CD4-positive, CD25-positive, alpha-beta regulatory T cell (primary cell): ENCODE measurements at regions not wholly inside any gene's neighbourhood (a gene's known extent, or its start where the extent isn't known, plus 50 kb on each side); places are given as distances from the start of the nearest gene placed in this dataset.

ENCODE experiments used
- ATAC-seq, 2 donors: fragments of 150-1000 bp; cut with Tn5 transposase; one replicate each; pipeline ENCODE4 v1.10.0; 2021; ENCODE audit warnings: low read depth in 2 of 2, moderate number of reproducible peaks in 2 of 2, moderate library complexity in 1 of 2
- DNase-seq, 3 donors: peaks; one replicate each; pipeline versions ENCODE4 v3.0.0 to v3.0.0-alpha.2; 2012 to 2022; ENCODE audit warnings: mixed read lengths in 1 of 3
- H3K27ac ChIP-seq: one replicate; pipeline ENCODE4 v1.7.0; 2013; ENCODE audit warnings: mild to moderate bottlenecking, low read length; ENCODE audit not compliant: insufficient read depth, poor library complexity, severe bottlenecking
- H3K27me3 ChIP-seq: one replicate; pipeline ENCODE4 v1.7.0; 2013; ENCODE audit warnings: low read length; ENCODE audit not compliant: control insufficient read depth, insufficient read depth
- H3K36me3 ChIP-seq: one replicate; pipeline ENCODE4 v1.7.0; 2013; ENCODE audit warnings: mild to moderate bottlenecking, low read length, moderate library complexity; ENCODE audit not compliant: control insufficient read depth, insufficient read depth
- H3K4me1 ChIP-seq: 2 replicates; pipeline ENCODE4 v1.7.0; 2013; ENCODE audit warnings: mild to moderate bottlenecking, low read length; ENCODE audit not compliant: insufficient read depth, control insufficient read depth, poor library complexity, severe bottlenecking
- H3K4me3 ChIP-seq: one replicate; pipeline ENCODE4 v1.7.0; 2013; ENCODE audit warnings: low read depth, mild to moderate bottlenecking, low read length, moderate library complexity
- H3K9me3 ChIP-seq, 2 experiments: 1 replicate in 1 of 2; 2 replicates in 1 of 2; pipeline ENCODE4 v1.7.0; 2013; ENCODE audit warnings: low read length in 2 of 2, mild to moderate bottlenecking in 1 of 2, moderate library complexity in 1 of 2; ENCODE audit not compliant: control insufficient read depth in 2 of 2
- H3K27ac Mint-ChIP-seq, 3 donors: one replicate each; pipeline ENCODE4 v1.8.0; 2020 to 2022; ENCODE audit warnings: mild to moderate bottlenecking in 3 of 3, mixed read lengths in 3 of 3, moderate library complexity in 2 of 3
- H3K27me3 Mint-ChIP-seq: one replicate; pipeline ENCODE4 v1.8.0; 2022; ENCODE audit warnings: mild to moderate bottlenecking, mixed read lengths
- H3K36me3 Mint-ChIP-seq: one replicate; pipeline ENCODE4 v1.8.0; 2020; ENCODE audit warnings: mixed read lengths
- H3K4me1 Mint-ChIP-seq, 4 donors: one replicate each; pipeline ENCODE4 v1.8.0; 2020 to 2022; ENCODE audit warnings: mixed read lengths in 4 of 4, mild to moderate bottlenecking in 1 of 4
- H3K4me3 Mint-ChIP-seq, 4 donors: one replicate each; pipeline ENCODE4 v1.8.0; 2020 to 2022; ENCODE audit warnings: mild to moderate bottlenecking in 4 of 4, mixed read lengths in 4 of 4, moderate library complexity in 3 of 4
- H3K9me3 Mint-ChIP-seq, 7 donors: one replicate each; pipeline ENCODE4 v1.8.0; 2020 to 2022; ENCODE audit warnings: mixed read lengths in 7 of 7, mild to moderate bottlenecking in 3 of 7, moderate library complexity in 2 of 7

GRCh38 chr7:25776744-25777123, 375.3 kb upstream of the NFE2L3 start:
- H3K4me3 ChIP-seq, result no peak overlapping the region
- H3K9me3 ChIP-seq, result no peaks in the 10 kb centered on the region
- no peak overlapping the region for H3K27ac ChIP-seq
- peaks cover 3% of the 10 kb centered on the region for H3K27me3 ChIP-seq
- no peaks in the 10 kb centered on the region for H3K36me3 ChIP-seq
- H3K9me3 Mint-ChIP-seq, result peaks cover 0 to under 1% (median 0%) of the 10 kb centered on the region in 7 donors
- H3K27ac Mint-ChIP-seq, result no peak overlapping the region
- no peak for DNase-seq
- peaks cover 4% of the 10 kb centered on the region for H3K27me3 Mint-ChIP-seq
- ATAC-seq, result no peak
- H3K4me1 ChIP-seq, result no peaks in the 10 kb centered on the region
- H3K4me1 Mint-ChIP-seq, result no peaks in the 10 kb centered on the region
- H3K36me3 Mint-ChIP-seq, result no peaks in the 10 kb centered on the region
- H3K4me3 Mint-ChIP-seq, result no peak overlapping the region

DNA sequence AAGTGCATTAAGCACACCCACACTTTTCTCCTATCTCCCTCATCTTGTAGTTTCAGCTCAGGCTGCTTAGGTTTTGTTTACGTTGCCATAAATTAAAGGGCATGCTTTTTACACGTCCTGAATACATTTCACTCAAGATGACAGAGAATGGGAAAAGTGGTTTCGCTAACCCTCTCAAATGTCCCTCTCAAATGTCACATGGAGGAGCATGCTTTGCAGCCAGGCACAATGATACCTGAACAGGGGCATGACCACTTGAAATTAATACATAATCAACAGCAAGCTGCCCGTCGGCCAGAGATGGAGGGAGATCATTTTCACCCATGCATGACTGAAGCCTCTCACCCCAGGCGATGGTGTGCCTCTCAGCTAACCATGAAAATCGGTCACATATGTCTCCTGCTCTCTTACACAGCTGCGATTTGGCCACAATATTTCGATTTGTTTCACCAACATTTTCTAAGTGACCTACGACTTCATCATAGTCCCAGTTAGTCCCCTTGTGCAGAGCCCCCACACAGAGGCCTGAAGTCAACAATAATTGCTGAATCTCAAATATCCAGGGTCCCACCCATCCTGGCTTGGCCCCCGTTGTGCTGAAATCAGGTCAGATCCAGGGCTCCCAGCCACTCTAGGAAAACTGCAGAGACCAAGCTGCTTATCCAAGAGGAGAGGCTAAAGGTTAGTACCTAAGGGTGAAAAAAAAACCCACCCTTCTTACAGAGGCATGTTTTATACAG, 373.9 kb upstream of the NFE2L3 start:
- no peak overlapping the region for H3K4me3 ChIP-seq
- DNase-seq (no peak), ATAC-seq (no peak)
- Mint-ChIP-seq H3K27me3 (peaks cover 4% of the 10 kb centered on the region), H3K27ac (no peak overlapping the region), H3K36me3 (no peaks in the 10 kb centered on the region), H3K9me3 (peaks cover 0 to 2% (median 0%) of the 10 kb centered on the region in 7 donors), H3K4me1 (no peaks in the 10 kb centered on the region), H3K4me3 (peak overlapping the region in 1 of 4 donors; percentile 33)
- no peaks in the 10 kb centered on the region for H3K9me3 ChIP-seq
- H3K4me1 ChIP-seq, result no peaks in the 10 kb centered on the region
- no peaks in the 10 kb centered on the region for H3K36me3 ChIP-seq
- H3K27me3 ChIP-seq, result peaks cover 3% of the 10 kb centered on the region
- H3K27ac ChIP-seq, result no peak overlapping the region

- Histone ChIP-seq H3K4me1 (no peaks in the 10 kb centered on the region), H3K27ac (no peak overlapping the region), H3K27me3 (peaks cover 3% of the 10 kb centered on the region), H3K36me3 (no peaks in the 10 kb centered on the region), H3K9me3 (no peaks in the 10 kb centered on the region), H3K4me3 (no peak overlapping the region)
- ATAC-seq (no peak), DNase-seq (no peak)
- Mint-ChIP-seq H3K4me1 (no peaks in the 10 kb centered on the region), H3K4me3 (no peak overlapping the region), H3K9me3 (peaks cover 0 to 2% (median 0%) of the 10 kb centered on the region in 7 donors), H3K36me3 (no peaks in the 10 kb centered on the region), H3K27ac (no peak overlapping the region), H3K27me3 (peaks cover 4% of the 10 kb centered on the region)
Observed at GRCh38 chr7:25779002-25779546, 372.9 kb upstream of the NFE2L3 start.

GRCh38 chr7:25780904-25781303, 371.1 kb upstream of the NFE2L3 start:
- H3K4me1 Mint-ChIP-seq, result no peaks in the 10 kb centered on the region
- ATAC-seq, result no peak
- H3K36me3 Mint-ChIP-seq, result no peaks in the 10 kb centered on the region
- no peak overlapping the region for H3K27ac ChIP-seq
- no peak overlapping the region for H3K27ac Mint-ChIP-seq
- no peaks in the 10 kb centered on the region for H3K4me1 ChIP-seq
- no peaks in the 10 kb centered on the region for H3K36me3 ChIP-seq
- no peak overlapping the region for H3K4me3 ChIP-seq
- peaks cover 4% of the 10 kb centered on the region for H3K27me3 Mint-ChIP-seq
- no peak overlapping the region for H3K4me3 Mint-ChIP-seq
- no peak for DNase-seq
- peaks cover 0 to 4% (median 0%) of the 10 kb centered on the region in 7 donors for H3K9me3 Mint-ChIP-seq
- H3K9me3 ChIP-seq, result no peaks in the 10 kb centered on the region
- H3K27me3 ChIP-seq, result peaks cover 3% of the 10 kb centered on the region

GRCh38 chr7:25781704-25782103, 370.3 kb upstream of the NFE2L3 start:
- Mint-ChIP-seq H3K27ac (no peak overlapping the region), H3K4me3 (no peak overlapping the region), H3K36me3 (no peaks in the 10 kb centered on the region), H3K4me1 (no peaks in the 10 kb centered on the region), H3K9me3 (peaks cover 0 to 4% (median 0%) of the 10 kb centered on the region in 7 donors), H3K27me3 (peaks cover 4% of the 10 kb centered on the region)
- ATAC-seq (no peak), DNase-seq (no peak)
- Histone ChIP-seq H3K4me3 (no peak overlapping the region), H3K9me3 (no peaks in the 10 kb centered on the region), H3K4me1 (no peaks in the 10 kb centered on the region), H3K36me3 (no peaks in the 10 kb centered on the region), H3K27me3 (peaks cover 3% of the 10 kb centered on the region), H3K27ac (no peak overlapping the region)

- no peak for DNase-seq
- Histone ChIP-seq H3K4me3 (no peak overlapping the region), H3K36me3 (no peaks in the 10 kb centered on the region), H3K27me3 (no peaks in the 10 kb centered on the region), H3K4me1 (no peaks in the 10 kb centered on the region), H3K9me3 (no peaks in the 10 kb centered on the region), H3K27ac (no peak overlapping the region)
- peaks cover 11% of the 10 kb centered on the region for H3K27me3 Mint-ChIP-seq
- no peak overlapping the region for H3K4me3 Mint-ChIP-seq
- no peak for ATAC-seq
- peaks cover 0 to 2% (median 0%) of the 10 kb centered on the region in 7 donors for H3K9me3 Mint-ChIP-seq
- no peaks in the 10 kb centered on the region for H3K36me3 Mint-ChIP-seq
- no peaks in the 10 kb centered on the region for H3K4me1 Mint-ChIP-seq
- no peak overlapping the region for H3K27ac Mint-ChIP-seq
Observed at GRCh38 chr7:25786936-25787335, 365.1 kb upstream of the NFE2L3 start.

- Histone ChIP-seq H3K4me1 (no peaks in the 10 kb centered on the region), H3K27me3 (no peaks in the 10 kb centered on the region), H3K9me3 (no peaks in the 10 kb centered on the region), H3K4me3 (no peak overlapping the region), H3K27ac (no peak overlapping the region), H3K36me3 (no peaks in the 10 kb centered on the region)
- H3K36me3 Mint-ChIP-seq, result no peaks in the 10 kb centered on the region
- H3K27ac Mint-ChIP-seq, result no peak overlapping the region
- H3K4me3 Mint-ChIP-seq, result no peak overlapping the region
- H3K9me3 Mint-ChIP-seq, result peaks cover 0 to 2% (median 0%) of the 10 kb centered on the region in 7 donors
- no peaks in the 10 kb centered on the region for H3K4me1 Mint-ChIP-seq
- no peak for DNase-seq
- no peak for ATAC-seq
- H3K27me3 Mint-ChIP-seq, result peaks cover 11% of the 10 kb centered on the region
Observed at GRCh38 chr7:25787336-25787735, 364.7 kb upstream of the NFE2L3 start.

- H3K4me1 Mint-ChIP-seq, result no peaks in the 10 kb centered on the region
- H3K27ac Mint-ChIP-seq, result no peak overlapping the region
- DNase-seq (no peak), ATAC-seq (no peak)
- Histone ChIP-seq H3K9me3 (no peaks in the 10 kb centered on the region), H3K27me3 (no peaks in the 10 kb centered on the region), H3K36me3 (no peaks in the 10 kb centered on the region), H3K4me1 (no peaks in the 10 kb centered on the region), H3K27ac (no peak overlapping the region), H3K4me3 (no peak overlapping the region)
- H3K36me3 Mint-ChIP-seq, result no peaks in the 10 kb centered on the region
- no peak overlapping the region for H3K4me3 Mint-ChIP-seq
- peaks cover 0 to 3% (median 0%) of the 10 kb centered on the region in 7 donors for H3K9me3 Mint-ChIP-seq
- peaks cover 11% of the 10 kb centered on the region for H3K27me3 Mint-ChIP-seq
Observed at GRCh38 chr7:25788371-25788770, 363.6 kb upstream of the NFE2L3 start.
